Activated effector memory CD4-positive, alpha-beta T cell treated with Interleukin-2 at 50 U/mL for 16 hours (primary cell): ENCODE measurements at regions not wholly inside any gene's neighbourhood (a gene's known extent, or its start where the extent isn't known, plus 50 kb on each side); places are given as distances from the start of the nearest gene placed in this dataset.

Source experiments
- DNase-seq: peaks from one replicate; pipeline ENCODE4 v3.0.0-alpha.2; 2020

DNA sequence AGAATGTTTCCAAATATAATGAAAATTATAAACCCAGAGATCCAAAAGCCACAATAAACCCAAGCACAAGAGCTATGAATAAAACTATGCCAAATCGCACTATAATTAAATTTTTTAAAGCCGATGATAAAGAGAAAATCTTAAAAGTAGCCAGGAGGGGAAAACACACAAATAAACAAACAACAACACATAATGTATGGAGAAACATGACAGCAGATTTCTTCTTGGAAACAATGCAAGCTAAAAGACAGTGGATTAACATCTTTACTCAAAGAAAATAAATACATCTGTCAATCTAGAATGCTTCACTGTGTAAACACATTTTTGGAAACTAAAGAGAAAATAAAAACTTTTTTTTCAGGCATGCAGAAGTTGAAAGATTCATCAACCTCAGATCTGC lies 53.0 kb upstream of the SMOX start:
- DNase-seq: no peak

DNA sequence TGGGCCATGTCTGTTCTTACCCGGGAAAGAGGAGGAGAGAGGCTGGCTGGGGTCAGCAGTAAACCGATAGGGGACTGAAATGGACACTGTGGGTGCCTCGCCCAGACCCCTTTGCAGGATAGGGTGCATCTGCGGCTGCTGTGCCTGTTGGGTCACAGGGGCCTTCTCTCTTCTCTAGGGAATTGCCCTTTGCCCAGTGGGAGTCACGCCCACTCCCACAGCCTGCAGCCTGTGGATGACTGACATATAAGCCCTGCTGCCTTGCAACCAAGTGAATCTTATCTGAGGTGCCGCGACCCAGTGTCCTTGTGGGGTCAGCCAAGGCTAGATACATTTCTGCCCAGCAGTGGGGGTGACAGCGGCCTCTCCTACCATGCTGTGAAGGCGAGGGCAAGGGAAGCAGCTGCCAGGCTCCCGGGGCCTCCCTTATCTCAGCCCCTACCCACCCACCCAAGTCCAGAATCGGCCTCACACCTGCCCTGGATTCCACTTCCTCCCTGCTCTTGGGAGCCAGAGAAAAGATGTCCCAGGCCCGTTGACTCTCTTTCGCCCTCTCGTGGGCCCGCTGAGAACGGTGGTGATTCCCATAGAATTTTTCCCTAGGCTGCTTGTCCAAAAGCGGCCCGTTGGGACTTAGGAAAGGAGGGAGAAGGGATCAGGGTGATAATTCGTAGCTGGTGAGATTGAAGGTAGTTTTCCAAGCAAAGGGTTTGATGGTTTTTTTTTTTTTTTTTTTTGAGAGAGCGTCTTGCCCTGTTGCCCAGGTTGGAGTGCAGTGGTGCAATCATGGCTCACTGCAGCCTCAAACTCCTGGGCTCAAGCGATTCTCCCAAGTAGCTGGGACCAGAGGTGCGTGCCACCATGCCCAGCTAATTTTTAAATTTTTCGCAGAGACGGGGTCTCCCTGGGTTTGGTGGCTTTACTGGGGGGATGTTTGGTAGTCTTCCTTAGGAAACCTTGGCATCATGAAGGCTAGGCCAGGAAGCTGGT lies 56.8 kb upstream of the SMOX start:
- peak; percentile 27 for DNase-seq

DNA sequence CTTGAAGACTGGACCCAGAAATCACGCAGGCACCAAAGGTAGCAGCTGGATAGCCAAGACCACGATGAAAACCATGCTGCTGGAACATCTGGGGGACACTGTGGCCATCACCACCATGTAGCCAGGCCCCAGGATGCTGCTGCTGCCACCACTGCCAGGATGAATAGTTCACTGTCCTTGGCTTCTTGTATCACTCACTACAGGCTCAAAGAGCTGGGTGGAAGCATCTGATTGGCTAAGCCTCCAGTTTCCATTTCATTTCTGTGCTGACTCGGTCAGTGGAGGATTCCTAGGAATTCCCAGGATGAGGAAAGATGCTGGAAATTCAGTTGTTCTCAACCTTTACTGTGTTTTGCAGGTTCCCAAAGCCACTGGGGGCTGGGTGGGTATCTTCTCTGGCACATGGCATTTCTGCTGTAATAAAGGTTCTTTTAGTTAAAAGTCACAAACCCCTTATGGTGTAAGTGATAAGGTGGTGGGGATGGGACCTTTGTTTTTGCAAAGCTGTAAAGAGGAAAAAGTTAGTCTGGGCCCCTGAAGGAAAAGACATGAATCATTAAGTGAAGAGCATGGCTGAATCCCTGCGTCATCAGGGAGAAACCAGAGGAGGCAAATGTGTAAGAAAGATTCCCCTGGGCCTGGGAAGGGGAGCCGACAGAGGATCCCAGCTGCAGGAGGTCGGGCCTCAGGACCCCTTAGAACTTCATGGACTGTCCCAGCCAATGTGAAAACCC lies 57.7 kb upstream of the SMOX start:
- DNase-seq: no peak

DNA sequence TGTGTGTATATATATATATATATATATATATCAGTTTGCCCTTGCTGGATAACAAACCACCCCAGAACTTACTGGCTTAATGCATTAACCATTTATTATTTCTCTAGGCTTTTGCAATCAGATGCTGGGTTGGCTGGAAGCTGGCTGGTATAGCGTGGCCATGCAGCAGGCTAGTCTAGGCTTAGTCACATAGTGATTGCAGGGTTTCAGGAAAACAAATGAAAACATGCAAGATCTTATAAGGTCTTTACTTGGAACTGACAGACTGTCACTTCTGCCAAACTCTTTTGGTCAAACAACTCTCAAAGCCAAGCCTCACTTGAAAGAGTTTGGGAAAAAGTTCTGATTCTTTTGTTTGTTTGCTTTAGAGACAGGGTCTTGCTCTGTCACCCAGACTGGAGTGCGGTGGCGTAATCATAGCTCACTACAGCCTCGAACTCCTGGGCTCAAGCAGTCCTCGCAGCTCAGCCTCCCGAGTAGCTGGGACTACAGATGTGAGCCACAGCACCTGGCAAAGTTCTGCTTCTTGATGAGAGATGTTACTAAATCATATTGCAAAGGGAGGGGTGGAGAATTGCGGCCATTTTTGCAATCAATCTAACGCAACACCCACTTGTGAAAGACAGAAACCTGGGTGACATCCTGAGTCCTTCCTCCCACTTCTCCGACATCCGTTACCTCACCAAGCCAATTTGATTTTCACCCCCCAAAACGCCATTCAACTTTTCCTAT lies 58.7 kb upstream of the SMOX start:
- no peak for DNase-seq

DNA sequence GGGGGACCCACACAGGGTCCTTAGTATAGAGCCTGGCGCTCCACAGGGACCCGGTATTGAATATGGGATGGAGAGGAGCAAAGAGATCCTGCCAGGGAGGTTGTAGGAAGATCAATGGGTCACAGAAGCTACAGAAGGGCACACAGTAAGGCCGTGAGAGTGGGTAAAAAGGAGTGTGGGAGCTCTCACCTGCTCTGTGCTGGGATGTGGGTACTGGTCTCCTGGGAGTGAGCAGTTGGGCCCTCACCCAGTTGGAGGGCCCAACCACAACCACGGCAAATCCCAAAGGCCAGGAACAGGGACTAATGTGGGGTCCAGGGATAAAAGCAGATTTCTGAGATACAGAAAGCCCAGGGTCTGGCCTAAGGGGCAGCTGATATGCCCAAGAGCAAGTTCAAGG lies 59.9 kb upstream of the SMOX start:
- DNase-seq: no peak

DNA sequence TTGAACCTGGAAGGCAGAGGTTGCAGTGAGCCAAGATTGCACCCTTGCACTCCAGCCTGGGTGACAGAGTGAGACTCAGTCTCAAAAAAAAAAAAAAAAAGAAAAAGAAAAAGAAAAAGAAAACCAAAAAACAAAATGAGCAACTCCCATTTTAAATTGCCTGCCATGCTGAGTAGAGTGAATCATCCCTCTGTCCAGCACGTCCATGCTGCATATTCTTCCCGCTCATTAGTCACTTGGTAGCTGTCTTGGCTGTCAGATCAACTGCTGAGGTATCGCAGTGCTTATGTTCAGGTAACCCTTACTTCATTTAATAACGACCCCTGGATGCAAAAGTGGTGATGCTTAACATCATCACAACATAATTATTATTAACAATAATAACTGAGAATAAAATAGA lies 60.7 kb upstream of the SMOX start:
- no peak for DNase-seq

DNA sequence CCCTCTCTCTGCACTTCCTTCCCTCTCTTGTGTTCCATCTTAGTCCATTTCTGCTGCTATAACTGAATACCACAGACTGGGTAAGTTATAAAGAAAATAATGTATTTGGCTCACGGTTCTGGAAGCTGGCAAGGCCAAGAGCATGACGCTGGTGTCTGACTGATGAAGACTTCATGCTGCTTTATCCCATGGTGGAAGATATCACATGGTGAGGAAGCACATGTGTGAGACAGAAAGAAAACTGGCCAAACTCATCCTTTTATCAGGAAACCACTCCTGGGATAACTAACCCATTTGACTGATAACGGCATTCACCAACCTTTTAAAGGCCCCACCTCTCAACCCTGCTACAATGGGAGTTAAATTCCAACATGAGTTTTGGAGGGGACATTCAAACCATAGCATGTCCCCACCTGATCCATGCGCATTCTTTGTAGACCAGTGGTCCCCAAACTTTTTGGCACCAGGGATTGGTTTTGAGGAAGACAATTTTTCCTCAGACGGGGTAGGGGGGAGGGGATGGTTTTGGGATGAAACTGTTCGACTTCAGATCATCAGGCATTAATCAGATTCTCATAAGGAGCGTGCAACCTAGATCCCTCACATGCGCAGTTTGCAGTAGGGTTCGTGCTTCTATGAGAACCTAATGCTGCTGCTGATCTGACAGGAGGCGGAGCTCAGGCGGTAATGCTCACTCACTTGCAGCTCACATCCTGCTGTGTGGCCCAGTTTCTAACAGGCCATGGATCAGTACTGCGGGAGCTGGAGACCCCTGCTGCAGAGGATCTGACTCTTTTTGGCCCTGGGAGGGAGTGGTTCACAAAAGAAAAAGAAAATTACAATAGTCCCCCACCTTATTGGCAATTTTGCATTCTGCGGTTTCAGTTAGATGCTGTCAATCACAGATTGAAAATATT lies 61.6 kb upstream of the SMOX start:
- DNase-seq: no peak

DNA sequence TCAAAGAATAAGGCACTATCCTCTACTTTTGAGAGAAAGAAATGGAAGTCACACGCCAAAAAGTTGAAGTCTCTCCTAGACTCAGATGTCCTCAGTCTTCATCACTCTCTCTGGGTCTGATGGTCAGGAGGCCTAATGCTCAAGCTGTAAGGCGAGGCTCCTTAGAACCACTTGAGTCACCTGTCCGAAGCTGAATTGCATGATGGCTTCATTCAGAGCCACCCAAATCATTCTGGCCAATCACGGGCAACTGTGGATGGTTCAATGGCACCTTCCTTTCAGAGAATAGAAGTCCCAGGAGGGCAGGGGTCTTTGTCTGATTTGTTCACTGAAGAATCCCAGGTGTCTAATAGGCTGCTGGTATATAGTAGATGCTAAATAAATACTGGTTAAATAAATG lies 63.9 kb upstream of the SMOX start:
- no peak for DNase-seq

DNA sequence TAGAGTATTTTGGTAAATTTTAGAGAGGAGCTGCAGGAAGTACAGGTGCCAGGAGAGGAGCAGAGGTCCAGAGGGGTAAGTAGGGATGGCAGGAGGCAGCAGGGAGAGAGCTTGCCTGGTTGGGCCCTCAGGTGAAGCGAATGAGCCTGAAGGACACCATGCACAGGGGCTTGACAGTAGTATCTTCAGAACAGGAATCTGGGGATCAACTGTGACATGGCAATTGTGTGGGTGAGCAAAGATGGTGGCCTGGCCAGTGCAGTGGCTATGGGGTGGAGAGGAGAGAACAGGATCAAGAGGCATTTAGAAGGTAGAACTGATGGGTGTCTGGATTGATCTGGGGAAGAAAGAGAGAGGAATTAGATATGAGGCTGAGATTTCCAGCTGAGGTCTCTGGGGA lies 64.5 kb upstream of the SMOX start:
- DNase-seq: no peak

DNA sequence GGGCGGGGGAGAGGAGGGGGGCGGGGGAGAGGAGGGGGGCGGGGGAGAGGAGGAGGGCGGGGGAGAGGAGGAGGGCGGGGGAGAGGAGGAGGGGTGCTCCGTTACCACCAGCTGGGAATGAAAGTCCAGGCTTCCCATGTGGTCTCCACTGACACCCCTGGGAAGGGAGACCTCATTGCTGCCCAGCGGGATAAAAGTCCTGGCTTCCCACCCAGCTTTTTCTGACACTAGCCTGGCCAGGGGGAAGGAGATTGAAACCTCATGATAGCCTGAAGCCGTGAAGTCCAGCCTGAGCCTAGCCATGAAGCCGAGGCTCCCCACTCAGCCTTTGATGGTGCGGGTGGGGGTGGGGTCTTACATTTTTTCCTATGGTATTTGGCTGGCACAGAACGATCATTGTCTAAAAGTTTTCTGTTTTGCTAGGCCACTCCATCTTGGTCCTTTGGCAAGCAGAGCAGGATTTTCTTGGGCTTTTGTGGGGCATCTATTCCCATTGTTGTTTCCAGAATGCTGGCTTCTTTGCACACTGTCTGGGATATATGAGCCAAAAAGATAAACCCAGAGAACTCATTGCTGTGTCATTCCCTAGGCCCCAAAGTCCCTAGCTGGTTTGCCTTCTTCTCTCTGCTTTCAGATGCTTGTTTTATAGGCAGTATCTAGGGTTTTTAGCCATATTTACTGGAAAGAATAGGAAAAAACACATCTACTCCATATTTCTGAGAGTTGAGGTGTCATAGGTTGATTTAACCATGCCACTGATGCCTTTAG lies 65.3 kb upstream of the SMOX start:
- no peak for DNase-seq

DNA sequence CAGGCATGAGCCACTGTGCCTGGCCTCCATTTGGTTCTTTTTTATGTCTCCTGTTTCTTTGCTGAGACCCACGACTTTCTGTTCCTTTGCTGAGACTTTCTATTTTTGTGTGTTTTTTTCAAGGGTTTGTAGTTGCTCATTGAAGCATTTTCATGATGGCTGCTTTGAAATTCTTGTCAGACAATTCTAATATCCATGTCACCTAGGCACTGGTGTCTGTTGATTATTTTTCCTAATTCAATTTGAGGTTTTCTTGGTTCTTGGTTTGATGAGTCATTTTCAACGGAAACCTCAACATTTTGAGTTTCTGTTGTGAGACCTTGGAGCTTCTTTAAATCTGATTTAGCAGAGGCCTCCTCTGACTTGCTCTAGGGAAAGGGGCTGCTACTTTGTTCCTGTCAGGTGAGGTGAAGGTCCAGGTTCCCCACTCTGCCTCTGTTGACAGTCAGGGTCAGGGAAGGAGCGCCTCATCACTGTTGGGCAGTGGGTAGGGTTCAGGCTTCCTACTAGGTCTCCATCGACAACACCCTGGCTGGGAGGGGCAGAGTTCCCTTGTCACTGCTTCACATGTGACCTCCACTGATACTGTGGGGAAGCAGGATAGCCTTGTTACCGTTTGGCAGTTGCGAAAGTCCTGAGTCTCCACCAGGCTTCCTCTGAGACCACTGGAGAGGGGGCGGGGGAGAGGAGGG lies 66.1 kb upstream of the SMOX start:
- peak; percentile 48 for DNase-seq

DNA sequence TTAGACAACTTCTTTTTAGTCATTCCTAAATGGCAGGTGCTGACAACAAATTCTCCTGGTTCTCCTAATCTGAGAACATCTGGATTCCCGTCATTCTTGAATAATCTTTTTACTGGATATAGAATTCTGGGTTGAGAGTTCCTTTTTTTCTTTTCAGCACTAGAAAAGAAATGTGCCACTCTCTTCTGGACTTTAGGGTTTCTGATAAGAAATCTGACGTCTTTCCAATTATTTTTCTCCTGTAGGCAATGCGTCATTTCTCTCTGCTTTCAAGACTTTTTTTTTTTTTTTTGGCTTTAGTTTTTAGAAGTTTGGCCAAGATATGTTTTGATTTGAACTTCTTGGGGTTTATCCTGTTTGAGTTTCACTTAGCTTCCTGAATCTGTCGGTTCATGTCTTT lies 66.1 kb upstream of the RNF24 start:
- DNase-seq: no peak

DNA sequence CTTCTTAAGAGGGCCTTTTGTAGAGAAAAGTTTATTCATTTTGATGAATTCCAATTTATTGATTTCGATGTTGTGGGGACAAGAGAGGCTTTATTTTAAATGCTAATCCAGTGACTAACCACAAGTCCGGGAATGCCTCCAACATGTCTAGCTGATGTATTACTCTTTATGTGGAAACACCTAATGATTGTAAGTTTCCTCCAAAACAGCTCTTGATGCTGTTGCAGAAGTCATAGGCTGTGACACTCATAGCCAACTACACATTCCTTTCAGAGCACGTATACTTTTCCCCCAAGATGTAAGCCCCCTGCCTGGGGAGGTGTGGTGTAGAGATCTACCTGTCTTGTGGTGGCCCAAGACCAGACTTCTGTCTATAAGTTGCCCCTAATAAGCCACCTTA lies 61.3 kb upstream of the RNF24 start:
- no peak for DNase-seq

DNA sequence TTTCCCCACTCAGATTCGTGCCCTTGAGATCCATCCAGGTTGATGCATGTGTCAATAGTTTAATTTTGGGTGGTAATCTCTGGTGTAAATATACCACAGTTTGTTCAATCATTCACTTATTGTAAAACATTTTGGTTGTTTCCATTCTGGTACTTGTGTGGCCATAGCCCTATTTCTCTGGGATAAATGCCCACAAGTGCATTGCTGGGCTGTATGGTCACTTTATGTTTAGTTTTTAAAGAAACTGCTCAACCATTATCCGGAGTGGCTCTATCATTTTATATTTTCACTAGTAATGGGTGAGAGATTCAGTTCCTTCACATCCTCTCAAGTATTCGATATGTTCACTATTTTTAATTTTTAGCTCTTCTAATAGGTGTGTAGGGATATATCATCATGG lies 60.7 kb upstream of the RNF24 start:
- no peak for DNase-seq

DNA sequence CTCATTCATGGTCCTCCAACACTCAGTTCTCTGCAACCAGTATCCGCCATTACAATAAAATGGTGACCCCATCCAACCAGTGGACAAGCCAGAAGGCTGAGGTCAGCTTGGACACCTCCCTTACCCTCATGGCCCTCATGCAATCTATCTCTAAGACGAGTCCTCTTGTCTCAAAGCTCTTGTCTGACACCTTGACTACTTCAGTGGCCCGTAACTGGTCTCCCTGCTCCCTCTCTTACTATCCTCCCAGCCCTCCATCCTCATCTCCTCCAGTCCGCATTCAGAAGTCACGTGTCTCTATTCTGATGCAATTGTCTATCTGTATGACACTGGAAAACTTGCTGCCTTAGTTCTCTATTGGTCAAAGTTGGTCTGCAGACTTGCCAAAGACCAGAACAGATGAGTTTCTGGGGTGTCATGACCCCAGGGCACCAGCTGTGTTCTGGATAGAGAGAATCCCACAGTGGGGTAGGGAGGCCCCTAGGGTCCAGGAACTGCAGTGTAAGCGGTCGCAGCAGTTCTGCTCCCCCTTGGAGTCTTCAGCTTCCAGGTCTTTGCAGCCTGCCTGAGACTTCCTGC lies 59.6 kb upstream of the RNF24 start:
- DNase-seq: no peak

DNA sequence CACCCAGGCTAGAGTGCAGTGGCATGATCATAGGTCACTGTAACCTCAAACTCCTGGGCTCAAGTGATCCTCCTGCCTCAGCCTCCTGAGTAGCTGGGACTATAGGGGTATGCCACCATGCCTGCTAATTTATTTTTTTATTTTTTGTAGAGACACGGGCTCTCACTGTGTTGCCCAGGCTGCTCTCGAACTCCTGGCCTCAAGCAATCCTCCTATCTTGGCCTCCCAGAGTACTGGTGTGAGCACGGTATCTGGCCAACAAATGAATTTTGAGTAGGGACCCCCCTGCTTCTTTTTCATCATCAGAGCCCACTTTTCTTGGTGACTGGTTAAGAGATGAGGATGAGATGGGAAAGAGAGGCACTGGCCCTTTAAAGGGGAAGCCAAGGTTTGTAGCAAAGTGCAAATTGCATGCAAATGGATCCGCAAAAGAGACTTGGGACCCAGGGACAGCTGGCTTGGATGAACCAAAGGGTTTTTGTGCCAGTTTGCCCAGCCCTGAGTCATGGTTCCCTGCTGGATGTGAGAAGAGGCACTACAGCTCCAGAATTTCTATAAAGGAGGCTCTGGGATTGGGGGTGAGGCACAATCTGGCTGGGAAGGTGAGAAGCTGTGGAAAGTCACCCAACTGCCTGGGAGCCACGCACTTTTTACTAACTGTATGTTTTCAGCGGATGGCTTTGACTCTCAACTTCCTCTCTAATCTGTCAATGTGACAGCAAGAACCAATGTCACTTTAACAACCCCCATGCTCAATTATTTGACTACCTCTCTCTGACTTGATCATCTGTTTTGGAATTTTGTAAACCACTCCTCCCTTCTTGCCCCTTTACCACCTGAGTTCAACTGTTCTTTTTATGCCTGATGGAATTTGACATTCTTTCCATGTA lies 58.7 kb upstream of the RNF24 start:
- DNase-seq: no peak

DNA sequence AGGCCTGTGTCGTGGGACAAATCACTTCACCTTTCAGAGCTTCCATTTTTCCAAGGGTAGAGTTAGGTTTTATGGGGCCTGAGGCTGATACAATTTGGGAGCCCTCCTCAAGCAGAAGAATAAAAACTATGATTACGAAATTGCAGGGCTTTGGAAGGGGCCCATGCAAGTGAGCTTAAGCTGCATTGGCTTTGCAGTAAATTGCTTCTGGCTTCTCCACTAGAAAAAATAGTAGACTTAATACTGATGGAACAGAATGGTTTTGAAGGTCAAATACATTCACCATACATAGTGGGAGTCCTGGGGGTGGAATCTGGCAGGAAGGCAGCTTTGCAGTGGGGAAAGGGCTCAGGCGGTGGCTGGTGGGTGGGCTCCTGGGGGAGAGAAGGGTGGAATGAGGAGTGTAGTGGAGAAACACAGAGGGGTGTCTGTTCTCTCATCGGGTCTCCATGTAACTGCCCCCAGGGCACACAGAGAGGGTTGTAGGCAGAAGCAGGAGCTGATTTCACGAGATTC lies 55.9 kb upstream of the RNF24 start:
- no peak for DNase-seq

DNA sequence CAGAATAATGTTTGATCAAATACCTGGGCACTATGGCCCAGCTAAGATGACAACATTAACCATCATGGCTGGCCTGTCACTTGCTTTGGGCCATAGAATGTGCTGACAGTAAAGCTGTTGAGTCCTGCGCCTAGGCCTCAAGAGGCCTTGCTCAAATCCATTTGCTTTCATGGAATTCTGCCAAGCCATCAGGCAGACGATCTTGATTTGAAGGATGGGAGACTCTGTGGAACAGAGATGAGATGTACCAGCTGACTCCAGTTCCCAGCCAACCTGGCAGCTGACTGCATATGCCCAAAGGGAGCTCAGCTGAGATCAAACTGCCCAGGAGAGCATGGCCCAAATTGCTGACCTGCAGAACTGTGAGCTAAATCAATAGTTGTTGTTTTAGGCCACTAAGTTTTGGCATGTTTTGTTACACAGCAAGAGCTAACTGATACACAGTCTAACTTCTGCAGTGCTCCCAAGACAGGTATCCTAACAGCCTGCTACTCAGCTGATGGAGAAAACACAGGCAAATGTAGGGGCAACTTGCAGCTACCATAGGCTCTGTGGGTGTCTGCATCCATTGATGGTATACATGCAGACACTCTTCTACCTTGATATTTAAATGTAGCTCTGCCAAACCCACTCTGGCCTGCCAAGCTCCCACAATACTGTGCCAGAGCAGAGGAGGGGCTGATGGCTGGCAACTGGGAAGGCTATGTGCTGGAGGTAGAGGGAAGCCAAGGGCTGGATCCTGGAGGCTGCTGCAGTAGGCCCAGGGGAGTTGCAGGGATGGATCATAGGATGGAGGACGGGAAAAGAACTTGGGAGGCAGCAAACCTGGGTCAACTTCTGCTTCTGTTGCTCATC lies 55.2 kb upstream of the RNF24 start:
- DNase-seq: no peak
